ENCODE measurements at regions not wholly inside any gene's neighbourhood (a gene's known extent, or its start where the extent isn't known, plus 50 kb on each side); places are given as distances from the start of the nearest gene placed in this dataset.

GRCh38 chr1:185487936-185488335, 170.9 kb upstream of the IVNS1ABP start:
- ATAC-seq (no peak), FAIRE-seq (no peak), DNase-seq (ENCODE audit: low read depth in 1 of 2, low spot score in 1 of 2) (no peak)
- no peak overlapping the region; the same call in 1 of the 3 replicates for H3K4me2 ChIP-seq
- H3K27ac ChIP-seq, result peak overlapping the region; percentile 3 to 67; a peak in 4 of 6 replicates
- no peak for TF ChIP-seq MAFK (IDR thresholded peaks at IDR 0.05; ENCODE audit: partially characterized antibody)
- no peak for TF ChIP-seq HOXB13 (CRISPR knock-in tag; IDR thresholded peaks at IDR 0.05; ENCODE audit: low read depth)
- TF ChIP-seq PHF8 (IDR thresholded peaks at IDR 0.05; ENCODE audit: borderline replicate concordance, low read depth), result no peak
- TF ChIP-seq NR3C1 (IDR thresholded peaks at IDR 0.05), result no peak
- no peak for TF ChIP-seq POLR2A (IDR thresholded peaks at IDR 0.05; ENCODE audit: low read length)
- no peak for TF ChIP-seq MAX (IDR thresholded peaks at IDR 0.05)
- TF ChIP-seq HDAC2 (IDR thresholded peaks at IDR 0.05), result no peak
- TF ChIP-seq POLR2AphosphoS2 (conservative IDR thresholded peaks at IDR 0.05; ENCODE audit: low read length), result no peak
- TF ChIP-seq TFCP2L1 (CRISPR knock-in tag; IDR thresholded peaks at IDR 0.05), result no peak
- TF ChIP-seq BHLHE40 (IDR thresholded peaks at IDR 0.05; ENCODE audit: low read depth, low read length), result no peak
- TF ChIP-seq, protein P1, sequence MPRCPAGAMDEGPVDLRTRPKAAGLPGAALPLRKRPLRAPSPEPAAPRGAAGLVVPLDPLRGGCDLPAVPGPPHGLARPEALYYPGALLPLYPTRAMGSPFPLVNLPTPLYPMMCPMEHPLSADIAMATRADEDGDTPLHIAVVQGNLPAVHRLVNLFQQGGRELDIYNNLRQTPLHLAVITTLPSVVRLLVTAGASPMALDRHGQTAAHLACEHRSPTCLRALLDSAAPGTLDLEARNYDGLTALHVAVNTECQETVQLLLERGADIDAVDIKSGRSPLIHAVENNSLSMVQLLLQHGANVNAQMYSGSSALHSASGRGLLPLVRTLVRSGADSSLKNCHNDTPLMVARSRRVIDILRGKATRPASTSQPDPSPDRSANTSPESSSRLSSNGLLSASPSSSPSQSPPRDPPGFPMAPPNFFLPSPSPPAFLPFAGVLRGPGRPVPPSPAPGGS (IDR thresholded peaks at IDR 0.05), result no peak
- TF ChIP-seq CTCF (IDR thresholded peaks at IDR 0.05), result no peak
- TF ChIP-seq NPAS2 (CRISPR knock-in tag; IDR thresholded peaks at IDR 0.05; ENCODE audit: borderline replicate concordance), result no peak
- TF ChIP-seq HMGXB4 (CRISPR knock-in tag; IDR thresholded peaks at IDR 0.05; ENCODE audit: borderline replicate concordance), result no peak
- TF ChIP-seq FOSL2 (IDR thresholded peaks at IDR 0.05), result no peak
- no peak for TF ChIP-seq FOSL2 (CRISPR knock-in tag; IDR thresholded peaks at IDR 0.05)
- TF ChIP-seq CEBPB (IDR thresholded peaks at IDR 0.05), result no peak
- TF ChIP-seq EHF (CRISPR knock-in tag; IDR thresholded peaks at IDR 0.05), result no peak
- TF ChIP-seq, protein P2, sequence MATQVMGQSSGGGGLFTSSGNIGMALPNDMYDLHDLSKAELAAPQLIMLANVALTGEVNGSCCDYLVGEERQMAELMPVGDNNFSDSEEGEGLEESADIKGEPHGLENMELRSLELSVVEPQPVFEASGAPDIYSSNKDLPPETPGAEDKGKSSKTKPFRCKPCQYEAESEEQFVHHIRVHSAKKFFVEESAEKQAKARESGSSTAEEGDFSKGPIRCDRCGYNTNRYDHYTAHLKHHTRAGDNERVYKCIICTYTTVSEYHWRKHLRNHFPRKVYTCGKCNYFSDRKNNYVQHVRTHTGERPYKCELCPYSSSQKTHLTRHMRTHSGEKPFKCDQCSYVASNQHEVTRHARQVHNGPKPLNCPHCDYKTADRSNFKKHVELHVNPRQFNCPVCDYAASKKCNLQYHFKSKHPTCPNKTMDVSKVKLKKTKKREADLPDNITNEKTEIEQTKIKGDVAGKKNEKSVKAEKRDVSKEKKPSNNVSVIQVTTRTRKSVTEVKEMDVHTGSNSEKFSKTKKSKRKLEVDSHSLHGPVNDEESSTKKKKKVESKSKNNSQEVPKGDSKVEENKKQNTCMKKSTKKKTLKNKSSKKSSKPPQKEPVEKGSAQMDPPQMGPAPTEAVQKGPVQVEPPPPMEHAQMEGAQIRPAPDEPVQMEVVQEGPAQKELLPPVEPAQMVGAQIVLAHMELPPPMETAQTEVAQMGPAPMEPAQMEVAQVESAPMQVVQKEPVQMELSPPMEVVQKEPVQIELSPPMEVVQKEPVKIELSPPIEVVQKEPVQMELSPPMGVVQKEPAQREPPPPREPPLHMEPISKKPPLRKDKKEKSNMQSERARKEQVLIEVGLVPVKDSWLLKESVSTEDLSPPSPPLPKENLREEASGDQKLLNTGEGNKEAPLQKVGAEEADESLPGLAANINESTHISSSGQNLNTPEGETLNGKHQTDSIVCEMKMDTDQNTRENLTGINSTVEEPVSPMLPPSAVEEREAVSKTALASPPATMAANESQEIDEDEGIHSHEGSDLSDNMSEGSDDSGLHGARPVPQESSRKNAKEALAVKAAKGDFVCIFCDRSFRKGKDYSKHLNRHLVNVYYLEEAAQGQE (IDR thresholded peaks at IDR 0.05), result no peak
- no peak for TF ChIP-seq RCOR1 (IDR thresholded peaks at IDR 0.05; ENCODE audit: low read depth, low read length)
- no peak overlapping the region for H3K4me3 ChIP-seq
- peaks cover 32% of the 10 kb centered on the region for H3K4me1 ChIP-seq
- POLR2A ChIA-PET, result no interaction called here
- 59% methylated on average over 2 of the region's 2 CpGs for WGBS (ENCODE audit: missing lambda C conversion rate)
- H3K9me3 ChIP-seq, result no peaks in the 10 kb centered on the region; the same call in 2 of the 3 replicates
- CTCF ChIA-PET, result interaction anchor here (1.0 kb wide), 1 partner anchor 193 kb away, joined by 4 read pairs; no protein-coding TSS in a partner anchor
